Peyer's patch (tissue), 4 donors: ENCODE measurements at regions not wholly inside any gene's neighbourhood (a gene's known extent, or its start where the extent isn't known, plus 50 kb on each side); places are given as distances from the start of the nearest gene placed in this dataset.

Source experiments
- CTCF ChIP-seq, 6 experiments: fragments of 450-650 bp in 4 of 6; fragments of 200-600 bp in 2 of 6; sonication (generic) in 1 of 6; IDR thresholded peaks; one replicate each; pipeline ENCODE4 v1.5.1; 2017 to 2019; ENCODE audit warnings: antibody characterized with exemption in 6 of 6, mild to moderate bottlenecking in 3 of 6, moderate library complexity in 1 of 6
- POLR2A ChIP-seq, 2 donors: fragments of 450-650 bp; IDR thresholded peaks; one replicate each; pipeline ENCODE4 v1.5.1; 2017; ENCODE audit warnings: antibody characterized with exemption in 2 of 2, mild to moderate bottlenecking in 2 of 2, moderate library complexity in 2 of 2

GRCh38 chr7:68336594-68336993 lies 1261.7 kb upstream of the AUTS2 start:
- TF ChIP-seq CTCF (IDR thresholded peaks at IDR 0.05): no peak
- no peak for TF ChIP-seq POLR2A (IDR thresholded peaks at IDR 0.05)
